GM23248 (cell line): ENCODE measurements at regions not wholly inside any gene's neighbourhood (a gene's known extent, or its start where the extent isn't known, plus 50 kb on each side); places are given as distances from the start of the nearest gene placed in this dataset.
"Not testable (repeated sequence)": the region's sequence is repeated elsewhere in the genome, so short reads cannot be mapped to it uniquely, and the experiment has no call there.

Experiments
- DNase-seq: peaks from one replicate; pipeline ENCODE4 v3.0.0-alpha.2; 2015
- H2AFZ ChIP-seq: fragments of 200-600 bp; sonication (generic); 2 replicates; pipeline ENCODE4 v1.6.1; 2016; ENCODE audit warnings: antibody characterized with exemption
- H3F3A ChIP-seq: fragments of 200-600 bp; sonication (generic); 2 replicates; pipeline ENCODE4 v1.6.1; 2016; ENCODE audit warnings: mild to moderate bottlenecking, antibody characterized with exemption, mixed run types; ENCODE audit not compliant: insufficient read depth
- H3K27ac ChIP-seq: fragments of 200-600 bp; sonication (generic); 2 replicates; pipeline ENCODE4 v1.5.1; 2016; ENCODE audit warnings: mild to moderate bottlenecking
- H3K27me3 ChIP-seq: fragments of 200-600 bp; sonication (generic); replicated peaks from 2 replicates; pipeline ENCODE4 v1.6.1; 2016; ENCODE audit warnings: mild to moderate bottlenecking; ENCODE audit not compliant: insufficient read depth
- H3K36me3 ChIP-seq: fragments of 200-600 bp; sonication (generic); 2 replicates; pipeline ENCODE4 v1.6.1; 2016; ENCODE audit warnings: low read depth, mild to moderate bottlenecking
- H3K4me1 ChIP-seq: fragments of 200-600 bp; sonication (generic); 2 replicates; pipeline ENCODE4 v1.6.1; 2016; ENCODE audit warnings: mild to moderate bottlenecking; ENCODE audit not compliant: insufficient read depth
- H3K4me2 ChIP-seq: fragments of 200-600 bp; sonication (generic); one replicate; pipeline ENCODE4 v1.6.1; 2016; ENCODE audit warnings: mild to moderate bottlenecking; ENCODE audit not compliant: unreplicated experiment
- H3K4me3 ChIP-seq: fragments of 200-600 bp; sonication (generic); 2 replicates; pipeline ENCODE4 v1.5.1; 2016; ENCODE audit warnings: mild to moderate bottlenecking
- H3K79me2 ChIP-seq: fragments of 200-600 bp; sonication (generic); 2 replicates; pipeline ENCODE4 v1.6.1; 2016; ENCODE audit warnings: mild to moderate bottlenecking; ENCODE audit not compliant: insufficient read depth
- H3K9ac ChIP-seq: fragments of 200-600 bp; sonication (generic); 2 replicates; pipeline ENCODE4 v1.6.1; 2016; ENCODE audit warnings: mild to moderate bottlenecking
- H3K9me2 ChIP-seq: fragments of 200-600 bp; sonication (generic); 2 replicates; pipeline ENCODE4 v1.6.1; 2016; ENCODE audit warnings: mixed run types, mild to moderate bottlenecking, moderate library complexity; ENCODE audit not compliant: insufficient read depth
- H3K9me3 ChIP-seq: fragments of 200-600 bp; sonication (generic); one replicate; pipeline ENCODE4 v1.6.1; 2017; ENCODE audit warnings: low read depth
- H4K20me1 ChIP-seq: fragments of 200-600 bp; sonication (generic); 2 replicates; pipeline ENCODE4 v1.6.0; 2016; ENCODE audit not compliant: insufficient read depth
- EZH2 ChIP-seq: fragments of 200-600 bp; sonication (generic); IDR thresholded peaks from 2 replicates; pipeline ENCODE4 v1.6.1; 2018; ENCODE audit warnings: antibody characterized with exemption, mild to moderate bottlenecking; ENCODE audit not compliant: insufficient read depth, poor library complexity, severe bottlenecking
- EZH2phosphoT487 ChIP-seq: fragments of 200-600 bp; sonication (generic); IDR thresholded peaks from 2 replicates; pipeline ENCODE4 v1.6.1; 2018; ENCODE audit warnings: antibody characterized with exemption, moderate library complexity, mild to moderate bottlenecking, low read depth; ENCODE audit not compliant: insufficient read depth
- WGBS, 2 experiments: methylation state at CpG; one replicate each; pipeline ENCODE4 v1.1.6; 2015 to 2017; ENCODE audit warnings: low lambda C conversion rate in 2 of 2, low coverage in 1 of 2; ENCODE audit errors: missing lambda C conversion rate in 2 of 2; 5-methylcytosine and 5-hydroxymethylcytosine counted together
- in situ Hi-C: fragments of 300-500 bp; cut with MboI; formaldehyde crosslinking; loops from 2 replicates; pipeline ENCODE4 v1.15.0; 2020

GRCh38 chr3:26292780-26293179 lies 329.8 kb upstream of the LRRC3B start:
- no peak for DNase-seq
- H3K27ac ChIP-seq = no peak overlapping the region
- H3K36me3 ChIP-seq = no peaks in the 10 kb centered on the region
- no peaks in the 10 kb centered on the region for H3K79me2 ChIP-seq
- H3K9ac ChIP-seq = no peak overlapping the region
- no peak for TF ChIP-seq EZH2phosphoT487
- TF ChIP-seq EZH2 = no peak
- no peaks in the 10 kb centered on the region for H3K9me2 ChIP-seq
- H3K27me3 ChIP-seq = no peaks in the 10 kb centered on the region
- H3K4me2 ChIP-seq = no peak overlapping the region
- no peak overlapping the region for H2AFZ ChIP-seq
- no peak overlapping the region for H3K4me3 ChIP-seq
- 11 to 16% methylated on average over 1 of the region's 1 CpG for WGBS, 2 experiments
- H3K9me3 ChIP-seq = no peaks in the 10 kb centered on the region
- no peaks in the 10 kb centered on the region for H3F3A ChIP-seq
- no peaks in the 10 kb centered on the region for H4K20me1 ChIP-seq
- in situ Hi-C loops = no loop called here
- no peaks in the 10 kb centered on the region for H3K4me1 ChIP-seq

DNA sequence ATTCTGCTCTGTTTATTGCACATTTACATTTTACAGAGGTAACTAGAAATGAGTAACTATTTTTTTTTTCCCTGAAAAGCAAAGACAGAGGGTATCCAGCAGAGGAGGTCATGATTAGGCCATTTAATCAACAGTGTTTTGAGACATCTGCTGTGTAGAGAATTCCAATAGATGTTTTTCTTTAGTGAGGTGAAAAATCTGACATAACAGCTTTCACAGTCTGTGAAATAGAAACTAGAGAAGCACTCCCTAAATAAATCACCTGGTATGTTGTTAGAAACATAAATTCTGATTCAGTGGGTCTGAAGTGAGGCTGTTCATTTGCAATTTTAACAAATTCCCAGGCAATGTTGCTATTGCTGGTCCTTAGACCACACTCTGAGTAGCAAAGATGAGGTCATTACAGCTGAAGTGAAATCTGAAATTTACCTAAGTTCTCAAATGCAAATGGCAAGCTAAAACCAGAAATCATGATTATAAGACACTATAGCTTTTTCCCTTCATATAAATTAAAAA lies 329.2 kb upstream of the LRRC3B start:
- no peak for TF ChIP-seq EZH2
- TF ChIP-seq EZH2phosphoT487 = no peak

DNA sequence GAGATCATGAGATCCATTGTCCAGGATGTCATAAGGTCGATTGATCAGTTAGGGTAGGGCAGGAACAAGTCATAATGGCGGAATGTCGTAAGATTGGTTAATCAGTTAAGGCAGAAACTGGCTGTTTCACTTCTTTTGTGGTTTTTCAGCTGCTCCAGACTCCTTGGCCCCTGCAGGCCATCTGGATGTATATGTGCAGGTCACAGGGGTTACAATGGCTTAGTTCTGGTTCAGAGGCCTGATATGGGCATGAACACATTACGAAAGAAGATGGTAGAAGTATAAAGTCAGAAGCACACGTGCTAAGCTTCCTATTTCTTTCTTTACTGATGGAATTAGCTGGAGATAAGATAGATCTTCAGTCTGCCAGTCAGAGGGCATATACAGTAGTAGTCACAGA lies 315.4 kb upstream of the LRRC3B start:
- Histone ChIP-seq H3F3A (no peaks in the 10 kb centered on the region), H3K27ac (no peak overlapping the region), H3K4me2 (no peak overlapping the region), H3K9me2 (no peaks in the 10 kb centered on the region), H3K4me3 (no peak overlapping the region), H4K20me1 (no peaks in the 10 kb centered on the region), H3K36me3 (no peaks in the 10 kb centered on the region), H3K9me3 (no peaks in the 10 kb centered on the region), H3K79me2 (no peaks in the 10 kb centered on the region), H2AFZ (no peak overlapping the region), H3K27me3 (no peaks in the 10 kb centered on the region), H3K4me1 (no peaks in the 10 kb centered on the region), H3K9ac (no peak overlapping the region)
- DNase-seq = no peak
- 24 to 32% methylated on average over 5 of the region's 5 CpGs for WGBS, 2 experiments
- TF ChIP-seq EZH2phosphoT487 = no peak
- no peak for TF ChIP-seq EZH2
- in situ Hi-C loops = no loop called here

More for the DNA sequence above, 329.2 kb upstream of the LRRC3B start:
- H3K36me3 ChIP-seq = no peaks in the 10 kb centered on the region
- no peak overlapping the region for H3K9ac ChIP-seq
- H3F3A ChIP-seq = no peaks in the 10 kb centered on the region
- no peak overlapping the region for H3K27ac ChIP-seq
- H4K20me1 ChIP-seq = no peaks in the 10 kb centered on the region
- DNase-seq = no peak
- no peaks in the 10 kb centered on the region for H3K27me3 ChIP-seq
- no peak overlapping the region for H3K4me3 ChIP-seq
- H2AFZ ChIP-seq = no peak overlapping the region
- H3K79me2 ChIP-seq = no peaks in the 10 kb centered on the region
- H3K9me2 ChIP-seq = no peaks in the 10 kb centered on the region
- no peaks in the 10 kb centered on the region for H3K4me1 ChIP-seq
- H3K4me2 ChIP-seq = no peak overlapping the region
- no peaks in the 10 kb centered on the region for H3K9me3 ChIP-seq
- in situ Hi-C loops = no loop called here

DNA sequence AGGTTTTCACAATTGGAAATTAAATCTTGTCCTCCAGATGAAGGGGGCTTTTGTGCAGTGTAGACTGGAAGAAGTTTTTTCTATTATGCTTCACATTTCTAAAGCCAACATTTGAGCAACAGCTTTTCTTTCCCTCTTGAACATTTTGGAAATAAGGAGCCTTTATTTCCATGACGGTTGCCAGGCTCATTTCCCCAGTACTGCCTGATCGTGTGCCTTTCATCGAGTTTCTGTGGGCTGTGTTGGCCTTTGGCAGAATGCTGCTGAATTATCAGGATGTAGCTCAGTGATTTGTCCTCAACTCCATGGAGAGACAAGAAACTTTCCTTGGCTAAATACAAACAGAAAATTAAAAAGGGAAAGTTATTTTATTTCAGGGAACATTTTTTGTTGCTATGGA lies 314.8 kb upstream of the LRRC3B start:
- no peak overlapping the region for H3K4me3 ChIP-seq
- 0 to 2% methylated on average over 3 of the region's 3 CpGs for whole genome bisulfite sequencing, 2 experiments
- no peak overlapping the region for H3K4me2 ChIP-seq
- H3K9me3 ChIP-seq = no peaks in the 10 kb centered on the region
- H3K27ac ChIP-seq = no peak overlapping the region
- no peaks in the 10 kb centered on the region for H3F3A ChIP-seq
- H3K79me2 ChIP-seq = no peaks in the 10 kb centered on the region
- no peak for DNase-seq
- no peaks in the 10 kb centered on the region for H3K9me2 ChIP-seq
- H3K9ac ChIP-seq = no peak overlapping the region
- in situ Hi-C loops = no loop called here
- no peaks in the 10 kb centered on the region for H4K20me1 ChIP-seq
- no peaks in the 10 kb centered on the region for H3K27me3 ChIP-seq
- H3K4me1 ChIP-seq = no peaks in the 10 kb centered on the region
- TF ChIP-seq EZH2 (no peak), EZH2phosphoT487 (no peak)
- H2AFZ ChIP-seq = no peak overlapping the region
- no peaks in the 10 kb centered on the region for H3K36me3 ChIP-seq

DNA sequence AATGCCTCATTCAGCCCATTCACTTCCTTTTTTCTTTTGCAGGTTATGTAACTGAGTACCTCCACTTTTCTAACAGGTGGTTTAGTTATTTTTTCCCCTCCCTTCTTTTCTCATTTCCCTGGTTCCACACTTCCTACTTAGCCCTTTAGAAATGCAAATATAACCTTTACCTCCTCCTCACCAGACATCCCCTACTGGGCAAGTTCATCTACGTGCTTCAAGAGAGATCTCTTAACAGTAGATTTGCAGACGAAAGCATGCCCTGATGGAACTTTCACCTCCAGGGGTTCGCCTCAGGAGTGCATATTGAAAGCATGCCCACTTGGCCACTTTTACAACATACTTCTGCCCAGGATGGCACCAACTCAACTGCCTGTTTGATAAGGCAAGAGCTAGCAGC lies 314.1 kb upstream of the LRRC3B start:
- no peak overlapping the region for H3K4me3 ChIP-seq
- H3K27me3 ChIP-seq = no peaks in the 10 kb centered on the region
- H3K9me3 ChIP-seq = no peaks in the 10 kb centered on the region
- no peak overlapping the region for H3K9ac ChIP-seq
- no peaks in the 10 kb centered on the region for H3K79me2 ChIP-seq
- no peak overlapping the region for H3K27ac ChIP-seq
- 8 to 16% methylated on average over 3 of the region's 3 CpGs for WGBS, 2 experiments
- no peak overlapping the region for H2AFZ ChIP-seq
- no peaks in the 10 kb centered on the region for H3K36me3 ChIP-seq
- no peaks in the 10 kb centered on the region for H3K9me2 ChIP-seq
- no peak for TF ChIP-seq EZH2
- TF ChIP-seq EZH2phosphoT487 = no peak
- no peaks in the 10 kb centered on the region for H4K20me1 ChIP-seq
- H3K4me2 ChIP-seq = no peak overlapping the region
- no peaks in the 10 kb centered on the region for H3F3A ChIP-seq
- H3K4me1 ChIP-seq = no peaks in the 10 kb centered on the region
- in situ Hi-C loops = no loop called here
- DNase-seq = no peak

- H4K20me1 ChIP-seq = not testable (repeated sequence)
Measured at GRCh38 chr3:26309536-26309935, 313.0 kb upstream of the LRRC3B start.

More at GRCh38 chr3:26309536-26309935, 313.0 kb upstream of the LRRC3B start:
- H3K36me3 ChIP-seq, H3K27me3 ChIP-seq, H3K27ac ChIP-seq, H3K79me2 ChIP-seq, in situ Hi-C loops, H3K9me2 ChIP-seq, H3K4me3 ChIP-seq, H3K9me3 ChIP-seq, H3K4me1 ChIP-seq, H3K4me2 ChIP-seq, DNase-seq, H3K9ac ChIP-seq, H2AFZ ChIP-seq, H3F3A ChIP-seq: not testable (repeated sequence)
- 26 to 50% methylated on average over 1 of the region's 1 CpG for WGBS, 2 experiments
